OCI-LY1 (cell line): ENCODE measurements at regions not wholly inside any gene's neighbourhood (a gene's known extent, or its start where the extent isn't known, plus 50 kb on each side); places are given as distances from the start of the nearest gene placed in this dataset.

Experiments
- CTCF ChIP-seq: fragments of 200-600 bp; sonication (generic), shearing (Covaris generic); IDR thresholded peaks from 2 replicates; pipeline ENCODE4 v1.5.1; 2017; ENCODE audit warnings: mild to moderate bottlenecking, antibody characterized with exemption, low read length, moderate library complexity, mixed read lengths
- EZH2 ChIP-seq: fragments of 200-600 bp; sonication (generic), shearing (Covaris generic); IDR thresholded peaks from 2 replicates; pipeline ENCODE4 v1.8.0; 2017; ENCODE audit warnings: borderline replicate concordance, mixed run types, mild to moderate bottlenecking, antibody characterized with exemption, low read length, moderate library complexity, mixed read lengths

DNA sequence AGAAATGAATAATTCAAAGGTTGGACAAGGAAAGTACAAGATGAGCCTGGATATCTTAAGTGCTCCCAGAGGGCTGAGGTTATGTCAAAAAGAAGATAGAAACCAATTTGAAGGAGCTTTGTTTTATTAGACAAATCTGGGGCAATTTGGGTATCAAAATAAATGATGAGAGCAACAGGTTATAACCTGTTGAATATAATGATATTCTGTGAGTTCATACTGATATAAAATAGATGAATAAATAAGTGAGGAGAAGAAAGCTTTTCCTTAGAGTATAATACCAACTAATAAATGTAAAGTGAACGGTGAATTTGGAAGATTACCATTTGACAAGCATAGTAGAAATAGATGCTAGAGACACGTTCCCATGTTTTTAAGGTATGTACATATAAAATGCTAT, 544.2 kb upstream of the ANKRD30A start:
- TF ChIP-seq CTCF (no peak), EZH2 (no peak)
